MM.1S (cell line): ENCODE measurements at regions not wholly inside any gene's neighbourhood (a gene's known extent, or its start where the extent isn't known, plus 50 kb on each side); places are given as distances from the start of the nearest gene placed in this dataset.

ENCODE experiments used
- CTCF ChIP-seq: fragments of 300-600 bp; sonication (generic); IDR thresholded peaks from 2 replicates; pipeline ENCODE4 v1.5.1; 2016; ENCODE audit warnings: antibody characterized with exemption, low read length, mixed read lengths
- EZH2 ChIP-seq: fragments of 300-600 bp; sonication (generic); optimal IDR thresholded peaks from 2 replicates; pipeline ENCODE3; 2017; ENCODE audit warnings: low read depth, mild to moderate bottlenecking, antibody characterized with exemption, low read length, mixed read lengths

GRCh38 chr12:124704619-124705018 is 137.2 kb upstream of the NCOR2 start:
- TF ChIP-seq CTCF (no peak), EZH2 (no peak)
